ENCODE measurements at regions not wholly inside any gene's neighbourhood (a gene's known extent, or its start where the extent isn't known, plus 50 kb on each side); places are given as distances from the start of the nearest gene placed in this dataset.

GRCh38 chr1:214928574-214928973 is 154.0 kb upstream of the KCNK2 start:
- no peak for DNase-seq
- no peak overlapping the region for H3K27ac Mint-ChIP-seq

GRCh38 chr1:214933375-214933774 is 149.2 kb upstream of the KCNK2 start:
- no peak overlapping the region for H3K27ac Mint-ChIP-seq
- H3K27me3 Mint-ChIP-seq (ENCODE audit: low read depth) = no peaks in the 10 kb centered on the region
- no peak overlapping the region for H3K4me3 Mint-ChIP-seq
- no peaks in the 10 kb centered on the region for H3K9me3 Mint-ChIP-seq
- H3K4me1 Mint-ChIP-seq (ENCODE audit: low read depth) = no peaks in the 10 kb centered on the region
- no peaks in the 10 kb centered on the region for H3K36me3 Mint-ChIP-seq (ENCODE audit: insufficient read depth in 2 of 2)
- DNase-seq (peak in 1 of 2 donors; percentile 21), ATAC-seq (replicated peaks in 1 of 2) (peak; percentile 49 to 67)

More at GRCh38 chr1:214928574-214928973, 154.0 kb upstream of the KCNK2 start:
- Mint-ChIP-seq H3K4me1 (ENCODE audit: low read depth) (no peaks in the 10 kb centered on the region), H3K4me3 (no peak overlapping the region), H3K36me3 (ENCODE audit: insufficient read depth in 2 of 2) (no peaks in the 10 kb centered on the region), H3K27me3 (ENCODE audit: low read depth) (no peaks in the 10 kb centered on the region), H3K9me3 (no peaks in the 10 kb centered on the region)
- ATAC-seq (replicated peaks in 1 of 2) = no peak

- Mint-ChIP-seq H3K36me3 (ENCODE audit: insufficient read depth in 2 of 2) (no peaks in the 10 kb centered on the region), H3K27ac (no peak overlapping the region), H3K4me3 (no peak overlapping the region), H3K4me1 (ENCODE audit: low read depth) (no peaks in the 10 kb centered on the region), H3K27me3 (ENCODE audit: low read depth) (no peaks in the 10 kb centered on the region), H3K9me3 (no peaks in the 10 kb centered on the region)
- no peak for DNase-seq
- ATAC-seq (replicated peaks in 1 of 2) = no peak
These were observed 148.5 kb upstream of the KCNK2 start for GRCh38 chr1:214934045-214934444.

- Mint-ChIP-seq H3K27me3 (ENCODE audit: low read depth) (no peaks in the 10 kb centered on the region), H3K36me3 (ENCODE audit: insufficient read depth in 2 of 2) (no peaks in the 10 kb centered on the region), H3K4me1 (ENCODE audit: low read depth) (no peaks in the 10 kb centered on the region), H3K9me3 (no peaks in the 10 kb centered on the region), H3K27ac (no peak overlapping the region), H3K4me3 (no peak overlapping the region)
- no peak for ATAC-seq (replicated peaks in 1 of 2)
- no peak for DNase-seq
These were observed 147.3 kb upstream of the KCNK2 start for GRCh38 chr1:214935258-214935657.

- DNase-seq (no peak), ATAC-seq (replicated peaks in 1 of 2) (no peak)
- Mint-ChIP-seq H3K4me1 (ENCODE audit: low read depth) (no peaks in the 10 kb centered on the region), H3K27ac (no peak overlapping the region), H3K4me3 (no peak overlapping the region), H3K36me3 (ENCODE audit: insufficient read depth in 2 of 2) (no peaks in the 10 kb centered on the region), H3K9me3 (no peaks in the 10 kb centered on the region), H3K27me3 (ENCODE audit: low read depth) (no peaks in the 10 kb centered on the region)
These were observed 143.4 kb upstream of the KCNK2 start for GRCh38 chr1:214939180-214939579.

GRCh38 chr1:214941061-214941460 is 141.5 kb upstream of the KCNK2 start:
- no peaks in the 10 kb centered on the region for H3K4me1 Mint-ChIP-seq (ENCODE audit: low read depth)
- no peak for DNase-seq
- H3K9me3 Mint-ChIP-seq = no peaks in the 10 kb centered on the region
- no peaks in the 10 kb centered on the region for H3K36me3 Mint-ChIP-seq (ENCODE audit: insufficient read depth in 2 of 2)
- no peak overlapping the region for H3K4me3 Mint-ChIP-seq
- ATAC-seq (replicated peaks in 1 of 2) = peak; percentile 25 to 66
- no peaks in the 10 kb centered on the region for H3K27me3 Mint-ChIP-seq (ENCODE audit: low read depth)
- no peak overlapping the region for H3K27ac Mint-ChIP-seq

GRCh38 chr1:214943054-214943453 is 139.5 kb upstream of the KCNK2 start:
- Mint-ChIP-seq H3K4me1 (ENCODE audit: low read depth) (no peaks in the 10 kb centered on the region), H3K9me3 (no peaks in the 10 kb centered on the region), H3K27ac (no peak overlapping the region), H3K36me3 (ENCODE audit: insufficient read depth in 2 of 2) (no peaks in the 10 kb centered on the region), H3K4me3 (no peak overlapping the region), H3K27me3 (ENCODE audit: low read depth) (no peaks in the 10 kb centered on the region)
- DNase-seq = no peak
- ATAC-seq (replicated peaks in 1 of 2) = no peak

GRCh38 chr1:214946615-214947014 is 135.9 kb upstream of the KCNK2 start:
- peaks cover 6% of the 10 kb centered on the region for H3K27me3 Mint-ChIP-seq (ENCODE audit: low read depth)
- H3K9me3 Mint-ChIP-seq = no peaks in the 10 kb centered on the region
- no peak overlapping the region for H3K27ac Mint-ChIP-seq

GRCh38 chr1:214952648-214953047 is 129.9 kb upstream of the KCNK2 start:
- no peak overlapping the region for H3K4me3 Mint-ChIP-seq
- H3K27ac Mint-ChIP-seq = no peak overlapping the region
- peaks cover 16% of the 10 kb centered on the region for H3K27me3 Mint-ChIP-seq (ENCODE audit: low read depth)
- no peaks in the 10 kb centered on the region for H3K36me3 Mint-ChIP-seq (ENCODE audit: insufficient read depth in 2 of 2)
- ATAC-seq (replicated peaks in 1 of 2) = no peak
- H3K9me3 Mint-ChIP-seq = peaks cover 0 to 1% of the 10 kb centered on the region in 2 donors
- H3K4me1 Mint-ChIP-seq (ENCODE audit: low read depth) = peaks cover 5% of the 10 kb centered on the region
- DNase-seq = no peak

More at GRCh38 chr1:214946615-214947014, 135.9 kb upstream of the KCNK2 start:
- DNase-seq = no peak
- no peaks in the 10 kb centered on the region for H3K36me3 Mint-ChIP-seq (ENCODE audit: insufficient read depth in 2 of 2)
- no peaks in the 10 kb centered on the region for H3K4me1 Mint-ChIP-seq (ENCODE audit: low read depth)
- no peak overlapping the region for H3K4me3 Mint-ChIP-seq
- no peak for ATAC-seq (replicated peaks in 1 of 2)

GRCh38 chr1:214953901-214954616 is 128.5 kb upstream of the KCNK2 start:
- no peak overlapping the region for H3K4me3 Mint-ChIP-seq
- H3K9me3 Mint-ChIP-seq = peaks cover 0 to 1% of the 10 kb centered on the region in 2 donors
- peaks cover 5% of the 10 kb centered on the region for H3K4me1 Mint-ChIP-seq (ENCODE audit: low read depth)
- H3K36me3 Mint-ChIP-seq (ENCODE audit: insufficient read depth in 2 of 2) = no peaks in the 10 kb centered on the region
- no peak for ATAC-seq (replicated peaks in 1 of 2)
- H3K27ac Mint-ChIP-seq = no peak overlapping the region
- peaks cover 29% of the 10 kb centered on the region for H3K27me3 Mint-ChIP-seq (ENCODE audit: low read depth)
- no peak for DNase-seq

GRCh38 chr1:214954617-214954949 is 128.0 kb upstream of the KCNK2 start:
- H3K36me3 Mint-ChIP-seq (ENCODE audit: insufficient read depth in 2 of 2) = no peaks in the 10 kb centered on the region
- no peak for ATAC-seq (replicated peaks in 1 of 2)
- peaks cover 0 to 1% of the 10 kb centered on the region in 2 donors for H3K9me3 Mint-ChIP-seq
- DNase-seq = no peak
- no peak overlapping the region for H3K27ac Mint-ChIP-seq
- H3K4me1 Mint-ChIP-seq (ENCODE audit: low read depth) = peaks cover 5% of the 10 kb centered on the region
- H3K27me3 Mint-ChIP-seq (ENCODE audit: low read depth) = peaks cover 28% of the 10 kb centered on the region
- no peak overlapping the region for H3K4me3 Mint-ChIP-seq

GRCh38 chr1:214957330-214958137 is 125.0 kb upstream of the KCNK2 start:
- no peak overlapping the region for H3K27ac Mint-ChIP-seq
- H3K4me3 Mint-ChIP-seq = no peak overlapping the region
- H3K4me1 Mint-ChIP-seq (ENCODE audit: low read depth) = peaks cover 5% of the 10 kb centered on the region
- H3K9me3 Mint-ChIP-seq = peaks cover 0 to 1% of the 10 kb centered on the region in 2 donors
- ATAC-seq (replicated peaks in 1 of 2) (peak; percentile 45 to 57), DNase-seq (no peak)
- peaks cover 34% of the 10 kb centered on the region for H3K27me3 Mint-ChIP-seq (ENCODE audit: low read depth)
- H3K36me3 Mint-ChIP-seq (ENCODE audit: insufficient read depth in 2 of 2) = no peaks in the 10 kb centered on the region

GRCh38 chr1:214958486-214958885 is 124.1 kb upstream of the KCNK2 start:
- Mint-ChIP-seq H3K27ac (no peak overlapping the region), H3K36me3 (ENCODE audit: insufficient read depth in 2 of 2) (no peaks in the 10 kb centered on the region), H3K27me3 (ENCODE audit: low read depth) (peaks cover 34% of the 10 kb centered on the region), H3K9me3 (peaks cover 0 to 1% of the 10 kb centered on the region in 2 donors), H3K4me1 (ENCODE audit: low read depth) (peaks cover 5% of the 10 kb centered on the region), H3K4me3 (no peak overlapping the region)
- no peak for ATAC-seq (replicated peaks in 1 of 2)
- no peak for DNase-seq
